Uterus (tissue), 3 donors: ENCODE measurements at regions not wholly inside any gene's neighbourhood (a gene's known extent, or its start where the extent isn't known, plus 50 kb on each side); places are given as distances from the start of the nearest gene placed in this dataset.
A peak's percentile ranks its signal among the peaks of the same experiment; 100 is the strongest.

Experiments
- DNase-seq, 2 donors: peaks; one replicate each; pipeline ENCODE4 v3.0.0-alpha.2; 2019 to 2020
- H3K27ac ChIP-seq, 2 donors: fragments of 200-600 bp; sonication (generic); 1 replicate in 1 of 2; 2 replicates in 1 of 2; pipeline ENCODE4 v1.5.1; 2016 to 2018
- H3K27me3 ChIP-seq, 2 donors: fragments of 200-600 bp; sonication (generic); one replicate each; pipeline ENCODE4 v1.5.1; 2018 to 2019; ENCODE audit warnings: control low read depth in 1 of 2
- H3K36me3 ChIP-seq, 2 donors: fragments of 200-600 bp; sonication (generic); one replicate each; pipeline ENCODE4 v1.5.1; 2019; ENCODE audit warnings: control low read depth in 1 of 2
- H3K4me1 ChIP-seq, 2 donors: fragments of 200-600 bp; sonication (generic); one replicate each; pipeline ENCODE4 v1.5.1; 2018 to 2019; ENCODE audit warnings: control low read depth in 1 of 2
- H3K4me3 ChIP-seq, 2 donors: fragments of 200-600 bp; sonication (generic); 1 replicate in 1 of 2; 2 replicates in 1 of 2; pipeline ENCODE4 v1.5.1; 2018 to 2019; ENCODE audit warnings: mild to moderate bottlenecking in 1 of 2
- H3K9me3 ChIP-seq, 2 donors: fragments of 200-600 bp; sonication (generic); one replicate each; pipeline ENCODE4 v1.5.1; 2019; ENCODE audit warnings: control low read depth in 1 of 2
- POLR2A ChIP-seq, 2 donors: fragments of 450-650 bp; IDR thresholded peaks; one replicate each; pipeline ENCODE4 v1.6.1; 2016; ENCODE audit warnings: antibody characterized with exemption in 2 of 2, mild to moderate bottlenecking in 1 of 2, moderate library complexity in 1 of 2
- intact Hi-C: fragments of 100-400 bp; cut with DNase I; formaldehyde crosslinking; loops from one replicate; pipeline ENCODE4 v1.15.1; 2023; ENCODE audit warnings: low total_unique reads
- TF ChIP-seq, protein P1 (sequence below), 4 experiments: fragments of 200-600 bp in 2 of 4; fragments of 450-650 bp in 2 of 4; sonication (generic) in 2 of 4; IDR thresholded peaks; one replicate each; pipeline ENCODE4 v1.5.1; 2016 to 2019; ENCODE audit warnings: antibody characterized with exemption in 4 of 4, mild to moderate bottlenecking in 2 of 4, moderate library complexity in 1 of 4
- donor health status: DM: yes; HTN: yes; CAD: no.

DNA sequence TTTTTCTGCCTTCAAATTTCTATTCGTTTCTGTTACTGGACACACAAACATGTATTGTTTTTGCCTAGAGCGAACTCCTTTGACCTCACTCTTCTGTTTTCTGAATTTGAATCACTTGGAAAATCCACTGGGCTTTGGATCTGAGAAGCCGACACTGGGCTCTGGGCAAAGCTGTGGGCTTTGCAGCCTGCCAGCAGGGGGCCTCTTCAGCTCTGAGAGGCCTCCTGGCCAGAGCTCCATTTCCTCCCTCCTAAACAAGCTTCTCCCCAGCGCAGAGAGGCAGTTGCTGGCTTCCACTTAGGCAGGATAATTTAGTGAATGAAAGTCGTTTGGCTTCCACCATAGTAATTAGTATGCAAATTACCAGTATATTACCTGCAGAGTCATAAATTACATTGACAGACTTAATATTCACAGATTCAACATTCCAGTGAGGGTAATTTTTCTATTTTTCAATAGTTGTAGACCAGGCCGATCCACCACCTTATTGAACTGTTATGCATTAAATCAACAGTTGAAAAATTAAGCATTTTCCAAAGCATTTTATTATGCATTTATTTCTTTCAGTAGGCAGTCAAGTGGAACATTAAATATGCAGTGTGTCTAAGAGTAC is 104.0 kb upstream of the ZNF366 start:
- no peaks in the 10 kb centered on the region for H3K27me3 ChIP-seq
- no peaks in the 10 kb centered on the region for H3K36me3 ChIP-seq
- H3K27ac ChIP-seq: no peak overlapping the region
- DNase-seq: peak; percentile 74 to 76
- intact Hi-C loops: loop anchor here (10.0 kb wide), 1 partner anchor 204 kb away; the partner anchor contains the start of gene TNPO1
- TF ChIP-seq POLR2A (IDR thresholded peaks at IDR 0.05): no peak
- TF ChIP-seq, protein P1, sequence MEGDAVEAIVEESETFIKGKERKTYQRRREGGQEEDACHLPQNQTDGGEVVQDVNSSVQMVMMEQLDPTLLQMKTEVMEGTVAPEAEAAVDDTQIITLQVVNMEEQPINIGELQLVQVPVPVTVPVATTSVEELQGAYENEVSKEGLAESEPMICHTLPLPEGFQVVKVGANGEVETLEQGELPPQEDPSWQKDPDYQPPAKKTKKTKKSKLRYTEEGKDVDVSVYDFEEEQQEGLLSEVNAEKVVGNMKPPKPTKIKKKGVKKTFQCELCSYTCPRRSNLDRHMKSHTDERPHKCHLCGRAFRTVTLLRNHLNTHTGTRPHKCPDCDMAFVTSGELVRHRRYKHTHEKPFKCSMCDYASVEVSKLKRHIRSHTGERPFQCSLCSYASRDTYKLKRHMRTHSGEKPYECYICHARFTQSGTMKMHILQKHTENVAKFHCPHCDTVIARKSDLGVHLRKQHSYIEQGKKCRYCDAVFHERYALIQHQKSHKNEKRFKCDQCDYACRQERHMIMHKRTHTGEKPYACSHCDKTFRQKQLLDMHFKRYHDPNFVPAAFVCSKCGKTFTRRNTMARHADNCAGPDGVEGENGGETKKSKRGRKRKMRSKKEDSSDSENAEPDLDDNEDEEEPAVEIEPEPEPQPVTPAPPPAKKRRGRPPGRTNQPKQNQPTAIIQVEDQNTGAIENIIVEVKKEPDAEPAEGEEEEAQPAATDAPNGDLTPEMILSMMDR (IDR thresholded peaks at IDR 0.05): peak; percentile 79 to 94 (median 86)
- no peaks in the 10 kb centered on the region for H3K9me3 ChIP-seq
- H3K4me1 ChIP-seq: peaks cover 0 to 6% of the 10 kb centered on the region in 2 donors
- no peak overlapping the region for H3K4me3 ChIP-seq

DNA sequence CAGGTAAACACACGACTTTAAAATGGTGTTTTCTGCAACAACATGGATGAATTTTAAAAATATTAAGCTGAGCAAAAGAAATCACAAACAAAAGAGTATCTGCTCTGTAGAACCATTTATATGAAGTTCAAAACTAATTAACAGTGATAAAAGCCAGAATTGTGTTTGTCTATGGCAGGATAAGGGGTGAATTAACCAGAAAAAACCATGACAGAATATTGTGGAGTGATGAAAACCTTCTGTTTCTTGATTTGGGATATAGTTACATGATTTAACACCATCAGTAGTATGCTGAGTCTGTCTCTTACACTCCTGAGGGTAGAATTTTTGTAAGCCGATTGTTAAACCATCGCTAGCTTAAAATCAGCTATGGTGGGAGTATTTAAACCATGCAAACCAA is 101.7 kb upstream of the ZNF366 start:
- H3K27me3 ChIP-seq: no peaks in the 10 kb centered on the region
- intact Hi-C loops: no loop called here
- no peak for DNase-seq
- no peak overlapping the region for H3K4me3 ChIP-seq
- no peaks in the 10 kb centered on the region for H3K9me3 ChIP-seq
- no peak for TF ChIP-seq POLR2A (IDR thresholded peaks at IDR 0.05)
- TF ChIP-seq, protein P1 (IDR thresholded peaks at IDR 0.05): no peak
- peaks cover 0 to 6% of the 10 kb centered on the region in 2 donors for H3K4me1 ChIP-seq
- H3K36me3 ChIP-seq: no peaks in the 10 kb centered on the region
- no peak overlapping the region for H3K27ac ChIP-seq

- TF ChIP-seq POLR2A (IDR thresholded peaks at IDR 0.05): no peak
- TF ChIP-seq, protein P1 (IDR thresholded peaks at IDR 0.05): no peak
- DNase-seq: no peak
- H3K4me3 ChIP-seq: no peak overlapping the region
- intact Hi-C loops: no loop called here
- H3K4me1 ChIP-seq: peaks cover 0 to 6% of the 10 kb centered on the region in 2 donors
- H3K27ac ChIP-seq: no peak overlapping the region
- no peaks in the 10 kb centered on the region for H3K27me3 ChIP-seq
- H3K36me3 ChIP-seq: no peaks in the 10 kb centered on the region
- H3K9me3 ChIP-seq: no peaks in the 10 kb centered on the region
These were observed 101.1 kb upstream of the ZNF366 start for GRCh38 chr5:72608297-72608696.

GRCh38 chr5:72607381-72607780 is 100.2 kb upstream of the ZNF366 start:
- no peak overlapping the region for H3K4me3 ChIP-seq
- no peak for DNase-seq
- no peak overlapping the region for H3K27ac ChIP-seq
- TF ChIP-seq, protein P1 (IDR thresholded peaks at IDR 0.05): no peak
- no peak for TF ChIP-seq POLR2A (IDR thresholded peaks at IDR 0.05)
- no peaks in the 10 kb centered on the region for H3K36me3 ChIP-seq
- no peaks in the 10 kb centered on the region for H3K9me3 ChIP-seq
- no peaks in the 10 kb centered on the region for H3K27me3 ChIP-seq
- intact Hi-C loops: no loop called here
- peaks cover 0 to 6% of the 10 kb centered on the region in 2 donors for H3K4me1 ChIP-seq

GRCh38 chr5:72606525-72606924 is 99.3 kb upstream of the ZNF366 start:
- Histone ChIP-seq H3K27me3 (no peaks in the 10 kb centered on the region), H3K36me3 (no peaks in the 10 kb centered on the region), H3K27ac (no peak overlapping the region), H3K9me3 (no peaks in the 10 kb centered on the region), H3K4me3 (no peak overlapping the region), H3K4me1 (peaks cover 0 to 6% of the 10 kb centered on the region in 2 donors)
- intact Hi-C loops: no loop called here
- no peak for TF ChIP-seq POLR2A (IDR thresholded peaks at IDR 0.05)
- TF ChIP-seq, protein P1 (IDR thresholded peaks at IDR 0.05): no peak
- DNase-seq: no peak
